DND-41 (cell line): ENCODE measurements at regions not wholly inside any gene's neighbourhood (a gene's known extent, or its start where the extent isn't known, plus 50 kb on each side); places are given as distances from the start of the nearest gene placed in this dataset.

Experiments
- CTCF ChIP-seq: IDR thresholded peaks from 2 replicates; pipeline ENCODE4 v1.5.1; 2012; ENCODE audit warnings: borderline replicate concordance, low read length, moderate library complexity, mild to moderate bottlenecking; ENCODE audit not compliant: poor library complexity, severe bottlenecking; ENCODE audit errors: extremely low read depth
- EZH2 ChIP-seq: IDR thresholded peaks from 3 replicates; pipeline ENCODE4 v1.6.1; 2012; ENCODE audit warnings: borderline replicate concordance, low read depth, mild to moderate bottlenecking, moderate library complexity, low read length, inconsistent platforms; ENCODE audit not compliant: severe bottlenecking

GRCh38 chr10:8431511-8431910 lies 377.0 kb downstream of the GATA3 start:
- TF ChIP-seq CTCF (no peak), EZH2 (no peak)
